ENCODE measurements at regions not wholly inside any gene's neighbourhood (a gene's known extent, or its start where the extent isn't known, plus 50 kb on each side); places are given as distances from the start of the nearest gene placed in this dataset.

DNA sequence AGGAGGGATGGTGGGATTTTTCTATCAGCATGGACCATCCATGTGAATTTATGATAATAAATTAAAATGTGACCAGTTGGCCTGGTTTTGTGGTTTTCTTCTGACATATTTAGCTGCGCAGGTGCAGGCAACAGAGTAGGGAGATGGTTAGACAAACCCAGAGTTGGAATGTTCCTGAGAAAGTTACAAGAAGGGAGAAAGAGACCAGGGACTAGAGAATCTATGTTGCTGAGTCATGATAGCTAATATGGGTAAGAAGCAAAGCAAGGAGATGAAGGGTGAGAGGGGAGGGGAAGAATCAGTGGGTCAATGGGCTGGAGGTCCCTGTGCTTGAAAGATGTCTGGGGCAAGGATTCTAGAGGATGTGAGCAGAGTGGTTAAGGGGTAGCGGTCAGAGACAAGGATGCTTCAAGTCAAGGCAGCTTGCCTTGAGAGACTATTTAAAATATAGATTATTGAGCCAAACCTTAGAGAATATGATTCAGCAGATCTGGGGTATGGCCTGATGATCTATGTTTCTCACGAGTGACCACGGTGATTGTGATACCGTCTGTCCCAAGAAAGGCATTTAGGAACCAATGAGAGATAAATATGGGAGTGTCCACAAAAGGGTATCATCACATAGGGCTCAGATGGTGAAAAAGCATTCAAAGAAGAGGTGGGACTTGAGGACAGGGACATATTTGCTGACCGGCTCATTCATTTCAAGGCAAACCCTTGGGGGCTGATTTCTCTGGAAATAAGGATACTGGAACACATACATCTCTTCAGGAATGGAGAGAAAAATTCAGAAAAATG is 219.7 kb upstream of the PLD5 start:
- no peak overlapping the region for H3K27ac ChIP-seq (ENCODE audit: insufficient read depth, low read length)
- H3K27me3 ChIP-seq (ENCODE audit: control insufficient read depth, insufficient read depth, low read length) = no peaks in the 10 kb centered on the region
- TF ChIP-seq EZH2 (IDR thresholded peaks at IDR 0.05; ENCODE audit: low read length, missing control alignments) = no peak
- TF ChIP-seq, protein P1, sequence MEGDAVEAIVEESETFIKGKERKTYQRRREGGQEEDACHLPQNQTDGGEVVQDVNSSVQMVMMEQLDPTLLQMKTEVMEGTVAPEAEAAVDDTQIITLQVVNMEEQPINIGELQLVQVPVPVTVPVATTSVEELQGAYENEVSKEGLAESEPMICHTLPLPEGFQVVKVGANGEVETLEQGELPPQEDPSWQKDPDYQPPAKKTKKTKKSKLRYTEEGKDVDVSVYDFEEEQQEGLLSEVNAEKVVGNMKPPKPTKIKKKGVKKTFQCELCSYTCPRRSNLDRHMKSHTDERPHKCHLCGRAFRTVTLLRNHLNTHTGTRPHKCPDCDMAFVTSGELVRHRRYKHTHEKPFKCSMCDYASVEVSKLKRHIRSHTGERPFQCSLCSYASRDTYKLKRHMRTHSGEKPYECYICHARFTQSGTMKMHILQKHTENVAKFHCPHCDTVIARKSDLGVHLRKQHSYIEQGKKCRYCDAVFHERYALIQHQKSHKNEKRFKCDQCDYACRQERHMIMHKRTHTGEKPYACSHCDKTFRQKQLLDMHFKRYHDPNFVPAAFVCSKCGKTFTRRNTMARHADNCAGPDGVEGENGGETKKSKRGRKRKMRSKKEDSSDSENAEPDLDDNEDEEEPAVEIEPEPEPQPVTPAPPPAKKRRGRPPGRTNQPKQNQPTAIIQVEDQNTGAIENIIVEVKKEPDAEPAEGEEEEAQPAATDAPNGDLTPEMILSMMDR (conservative IDR thresholded peaks at IDR 0.05 in 1 of 2, IDR thresholded peaks at IDR 0.05 in 1 of 2; ENCODE audit: low read depth in 1 of 2, low read length in 2 of 2) = no peak
- DNase-seq (ENCODE audit: low read depth in 2 of 2) = no peak
- H3K4me2 ChIP-seq (ENCODE audit: extremely low read depth, insufficient read depth, low read length) = no peak overlapping the region
- no peak overlapping the region for H3K4me3 ChIP-seq (replicated peaks in 1 of 4; ENCODE audit: control extremely low read depth in 1 of 4, insufficient read depth in 1 of 4, low read depth in 3 of 4, low read length in 4 of 4)
- no peaks in the 10 kb centered on the region for H3K9me3 ChIP-seq (ENCODE audit: control insufficient read depth, insufficient read depth, low read depth, low read length)
- H3K4me1 ChIP-seq (ENCODE audit: control insufficient read depth, extremely low read depth, insufficient read depth, low read length) = no peaks in the 10 kb centered on the region
- no peaks in the 10 kb centered on the region for H4K20me1 ChIP-seq (ENCODE audit: control insufficient read depth, extremely low read depth, insufficient read depth, low read length)
- H2AFZ ChIP-seq (ENCODE audit: low read length) = no peak overlapping the region
- no peaks in the 10 kb centered on the region for H3K79me2 ChIP-seq (ENCODE audit: control insufficient read depth, insufficient read depth, low read length)
- no peaks in the 10 kb centered on the region for H3K36me3 ChIP-seq (ENCODE audit: control insufficient read depth, insufficient read depth, low read length)
- no peak overlapping the region for H3K9ac ChIP-seq (ENCODE audit: insufficient read depth, low read length)

DNA sequence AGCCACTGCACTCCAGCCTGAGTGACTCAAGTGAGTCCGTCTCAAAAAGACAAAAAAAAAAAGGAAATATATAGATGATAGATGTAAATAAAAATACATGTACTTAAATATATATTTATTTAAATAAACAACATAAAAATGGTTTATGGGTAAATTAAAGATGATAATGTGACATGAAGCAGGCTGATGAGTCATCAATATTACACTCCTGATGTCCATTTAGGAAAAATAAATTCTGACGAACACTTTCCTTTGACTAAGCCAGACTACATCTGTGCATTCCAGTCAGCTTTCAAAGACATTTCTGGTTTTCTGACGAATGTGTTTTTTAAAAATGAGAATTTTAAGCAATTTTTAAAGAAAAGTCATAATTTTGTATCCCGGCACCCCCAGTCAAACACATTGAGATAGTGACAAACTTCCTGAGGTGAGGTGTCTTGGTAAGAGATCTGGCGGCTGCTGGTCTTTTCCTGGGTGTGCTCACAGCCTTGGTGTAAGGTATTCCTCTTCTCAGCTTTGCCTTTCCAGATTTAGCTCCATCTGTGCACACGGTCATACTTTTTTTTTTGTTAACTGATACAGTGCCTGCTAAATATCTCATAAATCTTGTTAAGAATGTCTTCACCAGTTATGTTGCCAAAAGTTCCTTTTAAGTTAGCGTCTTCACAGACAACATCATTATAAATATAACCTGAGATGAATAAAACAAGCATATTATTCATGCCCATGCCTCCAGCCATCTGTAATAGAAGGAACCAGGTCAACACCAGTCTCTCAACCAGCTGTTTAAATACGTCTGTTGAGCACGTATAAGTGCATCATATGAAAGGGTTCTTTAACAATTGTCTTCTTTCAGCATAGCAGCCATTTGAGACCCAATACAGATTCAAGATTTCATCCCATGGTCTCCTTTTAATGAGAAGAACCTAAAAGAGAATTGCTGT is 214.5 kb upstream of the PLD5 start:
- Histone ChIP-seq H3K27ac (ENCODE audit: insufficient read depth, low read length) (no peak overlapping the region), H3K9ac (ENCODE audit: insufficient read depth, low read length) (no peak overlapping the region), H3K4me2 (ENCODE audit: extremely low read depth, insufficient read depth, low read length) (no peak overlapping the region)

DNA sequence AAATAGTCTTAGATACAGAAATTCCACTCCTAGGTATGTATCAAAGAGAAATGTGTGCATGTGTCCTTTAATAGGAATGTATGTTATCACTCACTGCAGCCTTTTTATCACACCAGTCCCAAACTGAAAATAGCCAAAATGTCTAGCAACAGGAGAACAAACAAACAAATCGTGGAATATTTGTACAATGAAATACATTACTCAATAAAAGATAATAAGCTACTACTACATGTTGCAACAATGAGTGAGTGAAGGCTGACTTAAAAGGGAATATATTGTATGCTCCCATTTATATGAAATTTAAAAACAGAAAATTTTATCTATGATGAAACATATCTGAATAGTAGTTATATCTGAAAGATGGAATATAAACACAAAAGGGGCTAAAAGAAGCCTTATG is 212.1 kb upstream of the PLD5 start:
- no peaks in the 10 kb centered on the region for H3K36me3 ChIP-seq (ENCODE audit: control insufficient read depth, insufficient read depth, low read length)

More for the DNA sequence above, 214.5 kb upstream of the PLD5 start:
- H2AFZ ChIP-seq (ENCODE audit: low read length) = no peak overlapping the region
- DNase-seq (ENCODE audit: low read depth in 2 of 2) = no peak
- no peaks in the 10 kb centered on the region for H3K4me1 ChIP-seq (ENCODE audit: control insufficient read depth, extremely low read depth, insufficient read depth, low read length)
- H3K36me3 ChIP-seq (ENCODE audit: control insufficient read depth, insufficient read depth, low read length) = no peaks in the 10 kb centered on the region
- no peak overlapping the region for H3K4me3 ChIP-seq (replicated peaks in 1 of 4; ENCODE audit: control extremely low read depth in 1 of 4, insufficient read depth in 1 of 4, low read depth in 3 of 4, low read length in 4 of 4)
- no peaks in the 10 kb centered on the region for H3K27me3 ChIP-seq (ENCODE audit: control insufficient read depth, insufficient read depth, low read length)
- H4K20me1 ChIP-seq (ENCODE audit: control insufficient read depth, extremely low read depth, insufficient read depth, low read length) = no peaks in the 10 kb centered on the region
- TF ChIP-seq, protein P1 (conservative IDR thresholded peaks at IDR 0.05 in 1 of 2, IDR thresholded peaks at IDR 0.05 in 1 of 2; ENCODE audit: low read depth in 1 of 2, low read length in 2 of 2) = no peak
- TF ChIP-seq EZH2 (IDR thresholded peaks at IDR 0.05; ENCODE audit: low read length, missing control alignments) = no peak
- H3K9me3 ChIP-seq (ENCODE audit: control insufficient read depth, insufficient read depth, low read depth, low read length) = no peaks in the 10 kb centered on the region
- no peaks in the 10 kb centered on the region for H3K79me2 ChIP-seq (ENCODE audit: control insufficient read depth, insufficient read depth, low read length)

More for the DNA sequence above, 212.1 kb upstream of the PLD5 start:
- Histone ChIP-seq H3K27me3 (ENCODE audit: control insufficient read depth, insufficient read depth, low read length) (no peaks in the 10 kb centered on the region), H3K9me3 (ENCODE audit: control insufficient read depth, insufficient read depth, low read depth, low read length) (no peaks in the 10 kb centered on the region), H3K4me2 (ENCODE audit: extremely low read depth, insufficient read depth, low read length) (no peak overlapping the region), H3K9ac (ENCODE audit: insufficient read depth, low read length) (no peak overlapping the region), H2AFZ (ENCODE audit: low read length) (no peak overlapping the region), H3K4me3 (replicated peaks in 1 of 4; ENCODE audit: control extremely low read depth in 1 of 4, insufficient read depth in 1 of 4, low read depth in 3 of 4, low read length in 4 of 4) (no peak overlapping the region), H4K20me1 (ENCODE audit: control insufficient read depth, extremely low read depth, insufficient read depth, low read length) (no peaks in the 10 kb centered on the region), H3K79me2 (ENCODE audit: control insufficient read depth, insufficient read depth, low read length) (no peaks in the 10 kb centered on the region), H3K27ac (ENCODE audit: insufficient read depth, low read length) (no peak overlapping the region), H3K4me1 (ENCODE audit: control insufficient read depth, extremely low read depth, insufficient read depth, low read length) (no peaks in the 10 kb centered on the region)
- no peak for DNase-seq (ENCODE audit: low read depth in 2 of 2)
- TF ChIP-seq, protein P1 (conservative IDR thresholded peaks at IDR 0.05 in 1 of 2, IDR thresholded peaks at IDR 0.05 in 1 of 2; ENCODE audit: low read depth in 1 of 2, low read length in 2 of 2) = no peak
- TF ChIP-seq EZH2 (IDR thresholded peaks at IDR 0.05; ENCODE audit: low read length, missing control alignments) = no peak
